Skeletal muscle cell (primary cell): ENCODE measurements at regions not wholly inside any gene's neighbourhood (a gene's known extent, or its start where the extent isn't known, plus 50 kb on each side); places are given as distances from the start of the nearest gene placed in this dataset.
"Not testable (repeated sequence)": the region's sequence is repeated elsewhere in the genome, so short reads cannot be mapped to it uniquely, and the experiment has no call there.

Experiments used
- DNase-seq: peaks from one replicate; pipeline ENCODE4 v3.0.0-alpha.2; 2010; ENCODE audit warnings: low read depth
- H3K4me3 ChIP-seq: 2 replicates; pipeline ENCODE4 v1.5.1; 2011; ENCODE audit warnings: low read depth, mild to moderate bottlenecking, control low read depth, low read length, moderate library complexity

DNA sequence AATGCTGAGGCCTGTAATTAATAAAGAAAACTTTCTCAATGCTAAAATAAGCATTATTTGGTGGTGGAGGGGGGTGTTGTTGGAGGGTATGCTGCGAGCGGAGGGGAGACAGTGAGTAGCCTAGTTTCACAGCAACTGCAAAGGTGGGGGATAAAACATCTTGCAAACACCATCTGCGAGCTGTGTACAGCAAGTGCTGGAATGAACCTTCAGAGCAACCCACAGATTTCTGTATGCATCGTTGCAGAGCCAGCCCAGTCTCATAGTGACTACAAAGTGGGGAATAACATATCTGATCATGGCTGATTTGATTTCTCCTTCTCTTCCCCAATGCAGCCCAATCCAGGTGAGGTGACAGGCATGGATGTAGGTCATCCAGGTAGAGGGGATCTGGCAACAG lies 80.7 kb upstream of the COG2 start:
- no peak overlapping the region for H3K4me3 ChIP-seq
- DNase-seq = no peak

DNA sequence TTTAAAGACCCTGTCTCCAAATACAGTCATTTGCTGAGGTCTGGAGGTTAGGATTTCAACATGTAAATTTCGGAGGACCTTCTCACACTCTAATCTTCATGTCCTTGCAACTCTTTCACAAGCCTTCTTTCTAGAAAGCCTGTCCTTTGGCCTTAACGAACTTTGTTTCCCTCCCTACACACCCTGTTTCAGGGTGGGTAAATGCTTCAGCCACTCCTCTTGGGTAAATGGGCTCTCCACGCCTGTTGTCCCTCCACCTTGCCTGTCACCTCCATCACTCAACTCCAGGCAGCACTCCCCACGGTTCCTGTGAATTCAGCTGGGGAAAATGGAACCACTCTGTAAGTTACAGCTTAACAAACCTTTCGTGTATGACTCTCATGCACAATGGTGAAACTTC lies 84.0 kb upstream of the COG2 start:
- DNase-seq = no peak

DNA sequence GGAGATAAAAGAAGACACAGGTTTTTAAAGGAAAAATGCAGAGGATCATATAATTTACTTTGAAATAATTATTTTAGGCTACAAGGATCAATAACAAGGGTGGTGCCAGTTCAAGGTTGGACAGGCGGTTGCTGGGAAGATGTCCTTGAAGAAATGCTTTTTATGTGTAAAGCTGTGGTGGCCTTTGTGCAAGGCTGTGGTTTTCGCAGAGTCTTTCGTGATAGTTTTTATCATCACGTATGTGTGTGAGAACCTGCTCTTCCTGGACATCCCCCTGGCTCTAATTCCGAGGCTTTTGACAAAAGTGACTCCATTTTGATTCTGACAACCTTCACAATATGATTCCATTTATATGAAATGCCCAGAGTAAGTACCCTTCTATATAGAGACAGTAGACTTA lies 85.8 kb upstream of the COG2 start:
- H3K4me3 ChIP-seq = no peak overlapping the region
- no peak for DNase-seq

More for the DNA sequence above, 84.0 kb upstream of the COG2 start:
- no peak overlapping the region for H3K4me3 ChIP-seq

DNA sequence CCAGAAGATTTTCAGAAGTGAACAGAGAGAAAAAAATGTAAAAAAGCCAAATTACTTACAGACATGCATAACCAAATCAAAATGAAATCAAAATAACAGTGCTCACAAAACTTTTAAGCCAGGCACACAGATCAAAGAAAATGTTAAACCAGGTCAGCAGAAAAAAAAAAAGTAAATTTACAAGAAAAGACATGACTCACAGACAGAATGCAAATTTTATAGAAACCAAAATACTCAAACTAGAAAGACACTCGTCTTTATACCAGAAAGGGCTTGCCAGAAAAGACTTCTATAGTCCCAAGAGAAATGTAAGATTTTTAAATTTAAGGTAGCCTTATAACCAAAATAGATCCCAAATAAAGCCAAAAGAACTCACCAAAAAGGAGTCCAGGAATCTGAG lies 86.5 kb upstream of the COG2 start:
- no peak overlapping the region for H3K4me3 ChIP-seq
- DNase-seq = no peak

DNA sequence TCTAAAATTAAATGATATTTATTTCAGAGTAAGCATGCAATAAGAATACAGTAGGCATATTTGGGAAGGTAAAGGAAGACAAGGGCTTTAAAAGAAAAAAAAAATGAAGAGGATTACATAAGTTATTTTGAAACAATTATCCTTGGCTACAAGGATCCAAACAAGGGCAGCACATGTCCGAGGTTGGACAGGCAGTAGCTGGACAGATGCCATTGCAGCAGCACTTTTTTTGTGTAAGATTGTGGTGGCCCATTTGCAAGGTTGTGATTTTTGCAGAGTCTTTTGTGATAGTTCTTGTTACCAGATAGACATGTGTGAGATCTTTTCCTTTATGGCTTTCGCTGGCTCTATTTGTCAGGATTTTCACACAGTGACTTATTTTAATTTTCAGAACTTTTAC lies 89.4 kb upstream of the COG2 start:
- H3K4me3 ChIP-seq = no peak overlapping the region
- no peak for DNase-seq

DNA sequence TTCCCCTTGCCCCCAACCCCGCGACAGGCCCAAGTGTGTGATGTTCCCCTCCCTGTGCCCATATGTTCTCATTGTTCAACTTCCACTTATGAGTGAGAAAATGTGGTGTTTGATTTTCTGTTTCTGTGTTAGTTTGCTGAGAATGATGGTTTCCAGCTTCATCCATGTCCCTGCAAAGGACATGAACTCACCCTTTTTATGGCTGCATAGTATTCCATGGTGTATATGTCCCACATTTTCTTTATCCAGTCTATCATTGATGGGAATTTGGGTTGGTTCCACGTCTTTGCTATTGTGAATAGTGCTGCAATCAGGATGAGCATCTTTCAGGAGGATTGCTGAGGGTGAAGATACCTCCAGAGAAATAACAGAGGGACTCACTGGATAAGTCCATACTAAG lies 91.3 kb upstream of the COG2 start:
- DNase-seq = not testable (repeated sequence)

DNA sequence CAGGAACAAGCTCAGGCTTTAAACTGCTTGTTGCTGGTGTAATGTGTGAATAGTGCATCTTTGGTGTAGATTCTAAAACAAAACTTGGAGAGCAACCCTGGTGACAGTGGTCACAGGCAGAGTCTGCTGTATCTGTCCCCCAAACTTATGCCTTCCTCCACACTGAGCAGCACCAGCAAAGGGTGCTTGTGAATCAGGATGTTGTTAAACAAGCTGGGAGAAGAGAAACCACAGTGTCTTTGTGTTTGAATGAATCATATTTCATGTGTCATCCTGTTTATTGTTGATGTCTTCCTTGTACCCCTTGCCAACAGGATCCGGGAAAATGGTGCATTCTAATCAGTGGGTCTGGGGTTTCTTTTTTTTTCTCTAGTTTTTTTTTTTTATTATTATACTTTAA lies 91.9 kb upstream of the COG2 start:
- no peak for DNase-seq
- H3K4me3 ChIP-seq = no peak overlapping the region

More for the DNA sequence above, 91.3 kb upstream of the COG2 start:
- H3K4me3 ChIP-seq = not testable (repeated sequence)

DNA sequence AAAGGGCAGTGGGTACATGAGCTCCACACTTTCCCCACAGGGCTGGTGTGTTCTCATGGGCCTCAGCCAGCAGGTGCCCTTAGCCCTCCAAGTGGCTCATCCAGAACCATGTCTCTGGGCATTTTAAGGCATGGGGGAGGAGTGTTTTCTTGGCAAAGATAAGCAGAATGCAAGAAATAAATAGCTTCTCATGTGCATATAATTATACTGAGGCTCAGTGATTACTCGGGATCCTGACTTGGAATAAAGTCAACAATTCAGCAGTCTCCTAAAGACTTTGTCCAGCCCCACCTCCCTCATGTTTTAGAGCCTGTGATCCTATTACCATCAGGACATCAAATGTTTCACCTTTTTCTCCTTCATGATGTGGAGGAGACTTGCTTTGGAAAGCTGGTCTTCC lies 92.7 kb upstream of the COG2 start:
- no peak overlapping the region for H3K4me3 ChIP-seq
- DNase-seq = no peak

DNA sequence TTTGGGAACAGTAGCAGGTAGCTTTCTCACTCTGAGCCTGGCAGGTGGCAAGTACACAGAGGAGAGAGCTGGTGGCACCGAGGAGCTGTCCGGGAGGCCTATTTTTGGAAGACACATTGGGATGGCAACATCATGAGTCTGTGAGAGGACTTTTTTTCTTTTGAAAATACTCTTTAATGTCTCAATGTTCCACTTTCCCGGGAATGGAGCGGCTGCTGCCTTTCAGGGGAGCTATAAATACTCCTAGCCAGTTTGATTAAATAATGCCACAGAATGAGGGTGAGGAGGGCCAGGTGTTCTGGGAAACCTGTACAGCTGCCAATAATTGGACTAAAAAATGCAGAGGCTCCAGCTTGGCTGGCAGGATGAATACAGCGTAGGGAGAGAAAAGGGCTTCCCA lies 93.3 kb upstream of the COG2 start:
- no peak for DNase-seq

DNA sequence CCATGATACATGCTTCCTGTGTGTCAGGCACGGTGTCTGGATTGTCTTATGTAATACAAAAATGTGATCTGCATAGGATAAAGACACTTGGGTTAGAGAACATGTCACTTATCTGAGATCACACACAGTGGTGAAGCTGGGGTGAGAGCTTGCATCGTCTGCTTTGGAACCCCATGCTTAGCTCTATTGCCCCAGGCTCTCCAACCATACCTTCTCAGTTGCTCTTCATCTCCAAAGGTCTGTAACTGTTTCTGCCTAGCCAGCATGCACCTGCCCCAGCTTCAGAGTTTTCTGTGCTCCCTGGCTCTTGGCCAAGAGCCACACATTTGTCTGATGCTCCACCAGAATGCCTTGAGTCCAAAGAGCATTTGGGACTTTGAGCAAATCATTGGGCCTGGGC lies 93.9 kb upstream of the COG2 start:
- no peak overlapping the region for H3K4me3 ChIP-seq
- no peak for DNase-seq

More for the DNA sequence above, 93.3 kb upstream of the COG2 start:
- H3K4me3 ChIP-seq = no peak overlapping the region

DNA sequence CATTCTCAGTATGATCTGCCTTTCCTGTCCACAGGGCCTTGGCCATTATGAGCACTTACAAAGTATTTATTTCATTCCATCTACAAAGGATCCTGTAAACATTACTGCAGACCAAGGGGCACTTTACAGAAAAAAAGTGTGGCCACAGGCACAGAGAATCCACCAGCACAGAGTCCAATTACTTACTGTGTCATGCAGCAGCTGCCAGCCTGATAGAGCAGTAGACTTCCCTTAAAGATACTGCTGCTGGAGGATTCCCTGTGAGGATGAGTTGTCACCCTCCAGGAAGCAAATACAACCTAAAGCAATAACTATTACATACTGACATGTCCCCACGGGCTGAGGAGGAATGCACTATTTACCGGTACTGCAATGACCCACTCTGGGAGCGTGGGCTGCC lies 97.1 kb upstream of the COG2 start:
- no peak overlapping the region for H3K4me3 ChIP-seq
- DNase-seq = no peak

DNA sequence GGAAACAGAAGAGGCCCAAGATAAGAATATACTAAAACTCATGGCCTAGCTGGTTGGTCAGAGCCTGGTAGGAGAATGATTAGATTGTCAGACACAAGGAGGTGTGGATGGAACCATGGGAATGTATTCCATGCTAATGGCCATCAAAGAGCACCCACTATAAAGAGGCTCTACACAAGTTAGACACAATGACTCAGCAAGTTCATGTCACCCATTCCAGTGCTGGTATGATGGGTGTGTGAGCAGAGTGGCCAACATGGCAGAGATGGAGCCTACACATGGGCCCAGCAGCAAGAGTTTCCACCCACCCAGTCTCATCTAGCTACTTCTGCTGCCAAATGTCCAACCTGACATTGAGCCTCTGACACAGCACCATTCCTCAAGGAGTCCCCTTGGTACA lies 97.5 kb upstream of the COG2 start:
- DNase-seq = no peak
- H3K4me3 ChIP-seq = no peak overlapping the region

DNA sequence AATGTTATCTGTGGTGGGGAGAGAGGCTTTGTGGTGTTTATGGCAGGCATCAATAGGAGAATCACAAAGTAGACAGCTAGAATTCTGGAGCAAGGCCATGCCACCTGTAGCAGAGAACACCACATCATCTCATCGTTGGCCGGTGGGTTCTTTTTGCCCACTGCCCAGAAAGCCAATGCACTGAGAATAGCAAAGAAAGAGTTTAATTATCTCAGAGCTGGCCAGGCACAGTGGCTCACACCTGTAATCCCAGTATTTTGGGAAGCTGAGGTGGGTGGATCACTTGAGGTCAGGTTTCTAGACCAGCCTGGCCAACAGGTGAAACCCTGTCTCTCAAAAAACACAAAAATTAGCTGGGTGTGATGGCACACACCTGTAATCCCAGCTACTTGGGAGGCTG lies 99.2 kb upstream of the COG2 start:
- no peak overlapping the region for H3K4me3 ChIP-seq
- no peak for DNase-seq

DNA sequence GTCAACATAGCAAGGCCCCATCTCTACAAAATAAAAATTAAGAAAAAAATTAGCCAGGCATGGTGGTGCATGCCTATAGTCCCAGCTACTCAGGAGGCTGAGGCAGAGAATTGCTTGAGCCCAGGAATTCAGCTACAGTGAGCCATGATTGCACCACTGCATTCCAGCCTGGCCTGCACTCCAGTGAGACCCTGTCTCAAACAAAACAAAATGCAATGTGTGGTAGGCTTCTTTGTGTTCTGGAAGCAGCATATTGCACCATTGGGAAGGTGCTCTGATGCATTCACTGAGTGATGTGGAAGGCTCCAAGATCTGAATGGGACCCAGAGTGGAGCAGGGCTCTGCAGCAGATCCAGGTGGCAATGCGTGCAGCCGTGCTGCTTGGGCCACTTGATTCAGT lies 99.6 kb upstream of the COG2 start:
- H3K4me3 ChIP-seq = no peak overlapping the region
- DNase-seq = no peak

DNA sequence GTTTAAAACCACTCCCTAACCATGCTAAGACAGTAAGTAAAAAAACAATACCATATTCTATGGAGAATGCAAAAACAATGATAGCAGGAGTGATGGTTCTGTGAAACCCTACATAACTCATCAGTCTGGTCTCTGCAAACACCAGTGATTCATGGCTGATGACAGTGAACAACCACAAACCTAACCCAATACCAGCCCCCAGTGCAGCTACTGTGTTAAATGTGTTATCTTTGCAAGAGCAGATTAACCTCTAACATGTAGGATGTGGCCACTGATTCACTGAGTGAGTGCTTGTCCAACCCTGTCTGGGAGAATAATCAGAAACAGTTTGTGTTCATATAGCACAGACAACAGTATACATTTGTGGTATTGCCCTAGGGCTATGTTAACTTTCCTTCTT lies 100.2 kb upstream of the COG2 start:
- H3K4me3 ChIP-seq = no peak overlapping the region
- peak; percentile 62 for DNase-seq

DNA sequence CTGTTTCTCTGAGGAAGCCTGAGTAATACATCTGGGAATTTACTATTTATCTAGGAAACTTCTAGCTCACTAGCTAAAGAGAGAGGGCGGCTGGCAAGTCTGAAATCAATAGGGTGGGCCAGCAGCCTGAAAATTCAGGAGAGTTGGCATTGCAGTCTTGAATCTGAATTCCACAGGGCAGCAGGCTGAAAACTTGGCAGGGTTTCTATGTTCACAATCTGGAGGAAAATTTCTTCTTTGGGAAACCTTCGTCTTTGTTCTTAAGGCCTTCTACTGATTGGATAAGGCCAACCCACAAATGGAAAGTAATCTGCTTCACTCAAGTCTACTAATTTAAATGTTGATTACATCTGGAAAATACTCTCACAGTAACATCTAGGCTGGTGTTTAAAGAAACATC lies 101.0 kb upstream of the COG2 start:
- no peak for DNase-seq
- no peak overlapping the region for H3K4me3 ChIP-seq

DNA sequence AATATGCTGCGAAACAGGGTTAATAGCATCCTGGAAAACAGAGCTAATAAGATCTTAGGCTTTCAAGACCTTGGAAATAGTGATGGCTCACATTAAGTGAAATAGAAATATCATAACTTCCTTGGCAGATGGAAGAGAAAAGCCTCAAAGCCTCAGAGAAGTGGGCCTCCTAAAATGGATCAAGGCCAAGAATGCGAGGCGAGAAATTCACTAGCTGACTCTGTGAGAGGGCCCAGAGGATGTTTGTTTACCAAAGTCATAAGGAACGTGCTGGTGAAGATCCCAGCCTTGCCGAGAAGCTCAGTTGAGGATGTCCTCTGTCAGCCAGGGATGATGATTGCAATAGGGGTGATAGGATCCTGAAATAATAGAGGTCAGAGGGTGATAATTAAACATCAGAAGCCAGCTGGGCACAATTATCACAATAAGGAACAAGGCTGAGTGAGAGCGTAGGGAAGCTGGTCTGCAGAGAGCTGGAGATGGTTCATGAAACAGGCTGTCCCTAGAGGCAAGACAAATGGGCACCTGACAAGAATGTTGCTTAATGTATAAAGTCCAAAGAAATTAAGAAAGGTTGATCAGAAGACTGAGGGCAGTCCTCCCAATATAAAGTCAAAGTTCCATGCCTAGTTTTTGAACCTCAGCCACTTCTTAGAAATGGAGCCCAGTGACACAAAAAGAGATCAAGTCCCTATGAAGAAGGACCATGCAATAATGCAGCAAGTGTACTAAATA lies 101.7 kb upstream of the COG2 start:
- no peak for DNase-seq
- no peak overlapping the region for H3K4me3 ChIP-seq

DNA sequence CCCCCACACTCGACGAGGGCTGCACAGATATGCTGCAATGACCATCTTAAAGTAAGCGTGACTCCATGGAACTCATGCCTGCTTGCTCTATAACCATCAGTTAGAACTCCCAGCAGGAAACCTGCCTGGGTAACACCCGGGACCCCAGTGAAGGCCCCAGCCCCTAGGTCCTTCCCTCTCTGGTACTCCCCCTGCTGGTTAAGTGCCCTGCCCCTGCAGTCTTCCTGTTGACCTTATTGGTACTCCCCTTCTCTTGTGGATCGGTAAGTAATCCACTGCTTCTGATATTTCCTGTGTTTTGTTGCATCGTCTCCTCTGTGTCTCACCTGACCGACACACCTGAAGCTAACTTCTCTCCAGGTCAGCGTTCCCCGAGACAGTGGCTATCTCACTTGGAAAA lies 104.8 kb upstream of the COG2 start:
- H3K4me3 ChIP-seq = no peak overlapping the region
- no peak for DNase-seq

DNA sequence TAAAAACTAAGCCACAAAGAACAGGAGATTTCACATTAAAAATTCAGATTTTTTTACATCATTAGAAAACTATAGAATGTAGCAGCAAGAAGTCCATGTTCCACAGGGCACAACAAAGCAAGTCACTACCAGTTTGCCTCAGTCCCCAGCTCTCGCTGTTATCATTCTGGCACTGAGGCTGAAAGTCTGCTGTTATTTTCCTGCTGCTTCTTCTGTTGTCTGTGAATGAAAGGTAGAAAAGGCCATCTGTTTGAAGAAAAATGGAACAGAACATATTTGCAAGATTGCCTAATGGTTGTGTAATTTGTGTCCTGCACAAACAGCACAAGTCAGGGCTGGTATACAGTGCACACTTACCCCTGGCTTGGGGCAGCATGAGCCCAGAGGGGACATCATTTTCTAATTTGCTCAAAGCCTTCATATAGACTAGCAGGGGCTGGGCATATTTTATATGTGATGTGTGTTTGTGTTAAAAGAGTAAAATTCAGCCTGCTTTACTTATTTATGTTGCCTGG lies 105.6 kb upstream of the COG2 start:
- no peak for DNase-seq
- no peak overlapping the region for H3K4me3 ChIP-seq

DNA sequence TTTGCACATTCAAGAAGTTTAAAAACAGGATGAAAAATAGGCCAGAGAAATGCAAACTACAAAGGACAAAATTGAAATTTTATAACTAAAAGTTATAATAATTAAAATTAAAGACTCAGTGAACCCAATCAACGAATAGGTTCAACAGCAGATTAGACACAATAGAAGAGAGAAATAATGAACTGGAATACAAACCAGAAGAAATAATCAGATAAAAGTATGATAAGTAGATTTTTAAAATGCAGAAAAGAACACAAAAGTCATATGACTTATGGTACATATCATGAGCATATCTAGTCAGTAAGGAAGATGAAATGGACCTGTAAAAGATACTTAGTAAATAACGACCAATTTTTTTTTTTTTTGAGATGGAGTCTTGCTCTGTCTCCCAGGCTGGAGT lies 108.1 kb upstream of the COG2 start:
- H3K4me3 ChIP-seq = no peak overlapping the region
- DNase-seq = no peak

DNA sequence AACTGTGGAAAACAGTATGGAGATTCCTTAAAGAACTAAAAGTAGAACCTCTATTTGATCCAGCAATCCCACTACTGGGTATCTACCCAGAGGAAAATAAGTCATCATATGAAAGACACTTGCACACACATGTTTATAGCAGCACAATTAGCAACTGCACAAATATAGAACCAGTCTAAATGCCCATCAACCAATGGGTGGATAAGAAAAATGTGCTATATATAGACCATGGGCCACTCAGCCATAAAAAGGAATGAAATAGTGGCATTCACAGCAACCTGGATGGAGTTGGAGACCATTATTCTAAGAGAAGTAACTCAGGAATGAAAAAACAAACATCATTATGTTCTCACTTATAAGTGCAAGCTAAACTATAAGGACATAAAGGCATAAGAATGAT lies 105.0 kb upstream of the PGBD5 start:
- no peak for DNase-seq
- H3K4me3 ChIP-seq = no peak overlapping the region

DNA sequence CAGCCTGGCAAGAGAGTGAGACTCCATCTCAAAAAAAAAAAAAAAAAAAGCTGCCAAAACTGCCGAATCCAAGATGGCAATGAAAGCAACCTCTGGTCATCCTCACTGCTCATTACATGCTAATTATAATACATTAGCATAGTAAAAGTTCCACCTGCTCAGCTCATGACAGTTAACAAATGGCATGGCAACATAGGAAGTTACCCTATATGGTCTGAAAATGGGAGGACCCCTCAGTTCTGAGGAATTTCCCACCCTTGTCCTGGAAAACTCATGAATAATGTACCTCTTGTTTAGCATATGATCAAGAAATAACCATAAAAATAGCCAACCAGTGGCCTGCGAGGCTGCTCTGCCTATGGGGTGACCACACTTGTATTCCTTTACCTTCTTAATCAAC lies 93.1 kb upstream of the PGBD5 start:
- DNase-seq = no peak
- H3K4me3 ChIP-seq = no peak overlapping the region
